Epithelial cell of proximal tubule (primary cell): ENCODE measurements at regions not wholly inside any gene's neighbourhood (a gene's known extent, or its start where the extent isn't known, plus 50 kb on each side); places are given as distances from the start of the nearest gene placed in this dataset.

Experiments
- DNase-seq: peaks from one replicate; pipeline ENCODE4 v3.0.0-alpha.2; 2011; ENCODE audit warnings: low read depth
- H3K4me3 ChIP-seq: 2 replicates; pipeline ENCODE4 v1.5.1; 2011; ENCODE audit warnings: low read depth, mild to moderate bottlenecking, low read length
- CTCF ChIP-seq: conservative IDR thresholded peaks from 2 replicates; pipeline ENCODE4 v1.5.1; 2012; ENCODE audit warnings: low read depth, mild to moderate bottlenecking, low read length

- TF ChIP-seq CTCF, result no peak
- DNase-seq, result no peak
Observed at GRCh38 chr16:6605490-6605889, 727.2 kb upstream of the RBFOX1 start.

GRCh38 chr16:6603780-6604325, 728.8 kb upstream of the RBFOX1 start:
- no peak overlapping the region for H3K4me3 ChIP-seq
- DNase-seq, result no peak
- no peak for TF ChIP-seq CTCF

More at GRCh38 chr16:6605490-6605889, 727.2 kb upstream of the RBFOX1 start:
- H3K4me3 ChIP-seq, result no peak overlapping the region

- TF ChIP-seq CTCF, result no peak
- H3K4me3 ChIP-seq, result no peak overlapping the region
- no peak for DNase-seq
Observed at GRCh38 chr16:6602405-6602804, 730.2 kb upstream of the RBFOX1 start.

GRCh38 chr16:6600167-6600566, 732.5 kb upstream of the RBFOX1 start:
- DNase-seq, result no peak
- TF ChIP-seq CTCF, result no peak
- H3K4me3 ChIP-seq, result no peak overlapping the region

- H3K4me3 ChIP-seq, result no peak overlapping the region
- DNase-seq, result no peak
- no peak for TF ChIP-seq CTCF
Observed at GRCh38 chr16:6593799-6594198, 738.8 kb upstream of the RBFOX1 start.

GRCh38 chr16:6576606-6577005, 756.0 kb upstream of the RBFOX1 start:
- no peak for DNase-seq
- no peak overlapping the region for H3K4me3 ChIP-seq
- no peak for TF ChIP-seq CTCF

- no peak for DNase-seq
- H3K4me3 ChIP-seq, result no peak overlapping the region
- no peak for TF ChIP-seq CTCF
Observed at GRCh38 chr16:6576113-6576512, 756.5 kb upstream of the RBFOX1 start.
